HEK293 (cell line): ENCODE measurements at regions not wholly inside any gene's neighbourhood (a gene's known extent, or its start where the extent isn't known, plus 50 kb on each side); places are given as distances from the start of the nearest gene placed in this dataset.

Experiments used
- CTCF ChIA-PET: fragments of 350-600 bp; formaldehyde crosslinking; extraction: SDS; loops from one replicate; lab custom pipeline; 2021; ENCODE audit warnings: antibody characterized with exemption; lab: Yijun Ruan, JAX
- POLR2A ChIA-PET: fragments of 300-600 bp; formaldehyde crosslinking; extraction: SDS; loops from one replicate; lab custom pipeline; 2020; ENCODE audit warnings: antibody characterized with exemption, inconsistent platforms; lab: Yijun Ruan, JAX
- H3K27ac ChIP-seq: fragments of 200-500 bp; sonication (Bioruptor generic); 2 replicates; pipeline ENCODE4 v1.5.1; 2014; ENCODE audit warnings: low read depth, low read length, control low read depth, inconsistent platforms; ENCODE audit errors: extremely low read depth
- H3K36me3 ChIP-seq, 2 experiments: fragments of 200-500 bp in 1 of 2; sonication (Bioruptor generic) in 1 of 2; 1 replicate in 1 of 2; 2 replicates in 1 of 2; pipeline ENCODE4 v1.5.1; 2014 to 2017; ENCODE audit warnings: inconsistent platforms in 2 of 2, low read length in 2 of 2; ENCODE audit not compliant: control insufficient read depth in 2 of 2, insufficient read depth in 1 of 2
- H3K4me1 ChIP-seq: fragments of 200-500 bp; sonication (Bioruptor generic); 2 replicates; pipeline ENCODE4 v1.5.1; 2014; ENCODE audit warnings: mild to moderate bottlenecking, low read length, inconsistent platforms; ENCODE audit not compliant: control insufficient read depth, insufficient read depth
- H3K4me3 ChIP-seq: 2 replicates; pipeline ENCODE4 v1.5.1; 2011; ENCODE audit warnings: low read depth, mild to moderate bottlenecking, control low read depth, low read length, moderate library complexity
- H3K9me3 ChIP-seq: fragments of 200-500 bp; sonication (Bioruptor generic); 2 replicates; pipeline ENCODE4 v1.5.1; 2014; ENCODE audit warnings: low read depth, low read length, inconsistent platforms; ENCODE audit not compliant: control insufficient read depth, insufficient read depth
- AEBP2 ChIP-seq: fragments of 450-650 bp; formaldehyde crosslinking; IDR thresholded peaks from 2 replicates; pipeline ENCODE4 v1.5.1; 2016; ENCODE audit warnings: missing biosample characterization, missing genetic modification characterization, borderline replicate concordance
- FEZF1 ChIP-seq: fragments of 450-650 bp; formaldehyde crosslinking; IDR thresholded peaks from 2 replicates; pipeline ENCODE4 v1.5.1; 2016; ENCODE audit warnings: missing biosample characterization, missing genetic modification characterization
- REPIN1 ChIP-seq: fragments of 450-650 bp; formaldehyde crosslinking; IDR thresholded peaks from 2 replicates; pipeline ENCODE4 v1.5.1; 2017; ENCODE audit warnings: missing biosample characterization, missing genetic modification characterization, low read depth
- ZBTB17 ChIP-seq: fragments of 450-650 bp; formaldehyde crosslinking; IDR thresholded peaks from 2 replicates; pipeline ENCODE4 v1.5.1; 2016; ENCODE audit warnings: missing biosample characterization, missing genetic modification characterization
- ZIC2 ChIP-seq: fragments of 450-650 bp; formaldehyde crosslinking; IDR thresholded peaks from 2 replicates; pipeline ENCODE4 v1.5.1; 2016; ENCODE audit warnings: missing biosample characterization, missing genetic modification characterization
- ZNF174 ChIP-seq: fragments of 450-650 bp; formaldehyde crosslinking; IDR thresholded peaks from 2 replicates; pipeline ENCODE4 v1.5.0; 2017; ENCODE audit warnings: missing biosample characterization, mild to moderate bottlenecking, missing genetic modification characterization
- ZNF2 ChIP-seq: fragments of 450-650 bp; formaldehyde crosslinking; IDR thresholded peaks from 2 replicates; pipeline ENCODE4 v1.5.1; 2016; ENCODE audit warnings: missing biosample characterization, missing genetic modification characterization
- ZNF341 ChIP-seq: fragments of 450-650 bp; formaldehyde crosslinking; IDR thresholded peaks from 2 replicates; pipeline ENCODE4; 2016; ENCODE audit warnings: low read depth, missing biosample characterization, missing genetic modification characterization
- ZNF391 ChIP-seq: fragments of 450-650 bp; formaldehyde crosslinking; IDR thresholded peaks from 2 replicates; pipeline ENCODE4 v1.5.1; 2016; ENCODE audit warnings: low read depth, missing biosample characterization, missing genetic modification characterization, borderline replicate concordance
- ZNF610 ChIP-seq: fragments of 450-650 bp; formaldehyde crosslinking; IDR thresholded peaks from 2 replicates; pipeline ENCODE4 v1.5.1; 2016; ENCODE audit warnings: missing biosample characterization, missing genetic modification characterization, borderline replicate concordance
- ZNF645 ChIP-seq: fragments of 450-650 bp; formaldehyde crosslinking; IDR thresholded peaks from 2 replicates; pipeline ENCODE4; 2016; ENCODE audit warnings: missing biosample characterization, missing genetic modification characterization
- ZNF792 ChIP-seq: fragments of 450-650 bp; formaldehyde crosslinking; IDR thresholded peaks from 2 replicates; pipeline ENCODE4 v1.5.1; 2016; ENCODE audit warnings: missing biosample characterization, missing genetic modification characterization

GRCh38 chr11:120027546-120028180 lies 110.2 kb downstream of the TRIM29 start:
- Histone ChIP-seq H3K36me3 (no peaks in the 10 kb centered on the region), H3K4me1 (no peaks in the 10 kb centered on the region), H3K4me3 (no peak overlapping the region), H3K27ac (no peak overlapping the region), H3K9me3 (no peaks in the 10 kb centered on the region)
- TF ChIP-seq FEZF1 (tag by site-specific recombination) (no peak), ZNF174 (tag by site-specific recombination) (no peak), ZNF645 (tag by site-specific recombination) (no peak), AEBP2 (no peak)
- CTCF ChIA-PET: interaction anchor here (1.5 kb wide), 1 partner anchor 81 kb away, joined by 5 read pairs; no protein-coding TSS in a partner anchor
- POLR2A ChIA-PET: interaction anchor here (0.8 kb wide), 1 partner anchor 299 kb away, joined by 3 read pairs; the partner anchor contains the start of gene NECTIN1

- TF ChIP-seq REPIN1 (tag by site-specific recombination): no peak
- POLR2A ChIA-PET: no interaction called here
- Histone ChIP-seq H3K4me3 (no peak overlapping the region), H3K27ac (no peak overlapping the region), H3K4me1 (no peaks in the 10 kb centered on the region), H3K9me3 (no peaks in the 10 kb centered on the region), H3K36me3 (no peaks in the 10 kb centered on the region)
- CTCF ChIA-PET: no interaction called here
Observed at GRCh38 chr11:120025606-120026335, 112.1 kb downstream of the TRIM29 start.

- Histone ChIP-seq H3K9me3 (no peaks in the 10 kb centered on the region), H3K27ac (no peak overlapping the region), H3K36me3 (no peaks in the 10 kb centered on the region), H3K4me1 (no peaks in the 10 kb centered on the region), H3K4me3 (no peak overlapping the region)
- no peak for TF ChIP-seq ZNF391 (tag by site-specific recombination)
- no peak for TF ChIP-seq ZNF792 (tag by site-specific recombination)
- ChIA-PET POLR2A (no interaction called here), CTCF (interaction anchor here (0.7 kb wide), 1 partner anchor 79 kb away, joined by 3 read pairs; no protein-coding TSS in a partner anchor)
Observed at GRCh38 chr11:120024586-120024985, 113.3 kb downstream of the TRIM29 start.

- Histone ChIP-seq H3K27ac (no peak overlapping the region), H3K9me3 (no peaks in the 10 kb centered on the region), H3K4me1 (no peaks in the 10 kb centered on the region), H3K36me3 (no peaks in the 10 kb centered on the region), H3K4me3 (no peak overlapping the region)
- ChIA-PET POLR2A (no interaction called here), CTCF (interaction anchor here (0.7 to 1.1 kb wide), 2 partner anchors 17 to 78 kb away, joined by 3 read pairs; no protein-coding TSS in a partner anchor)
- TF ChIP-seq ZNF2 (no peak), ZBTB17 (tag by site-specific recombination) (peak; percentile 17; the same call in 1 of the 2 replicates), ZIC2 (tag by site-specific recombination) (peak; percentile 49), ZNF610 (tag by site-specific recombination) (no peak), ZNF341 (tag by site-specific recombination) (0 out of 2 replicates have a peak, but pooled peaks have one; percentile 8)
Observed at GRCh38 chr11:120024046-120024445, 113.9 kb downstream of the TRIM29 start.
